ENCODE measurements at regions not wholly inside any gene's neighbourhood (a gene's known extent, or its start where the extent isn't known, plus 50 kb on each side); places are given as distances from the start of the nearest gene placed in this dataset.

GRCh38 chr3:191715585-191715984 is 254.6 kb downstream of the PYDC2 start:
- Histone ChIP-seq H3K36me3 (ENCODE audit: control insufficient read depth in 4 of 4, insufficient read depth in 3 of 4, low read depth in 1 of 4, low read length in 3 of 4) (no peaks in the 10 kb centered on the region), H3K9me3 (ENCODE audit: control insufficient read depth in 4 of 4, low read length in 3 of 4) (peaks cover 0 to 4% (median 0%) of the 10 kb centered on the region in 4 donors), H3K27ac (ENCODE audit: low read depth in 1 of 2, low read length in 2 of 2) (no peak overlapping the region), H3K4me1 (ENCODE audit: control insufficient read depth in 4 of 4, insufficient read depth in 4 of 4, low read length in 3 of 4) (no peaks in the 10 kb centered on the region), H3K27me3 (ENCODE audit: control insufficient read depth in 4 of 4, insufficient read depth in 4 of 4, low read length in 3 of 4) (no peaks in the 10 kb centered on the region), H3K4me3 (ENCODE audit: low read depth in 1 of 3, low read length in 3 of 3) (no peak overlapping the region), H3K9ac (ENCODE audit: low read depth in 1 of 2, low read length in 2 of 2) (no peak overlapping the region)
- TF ChIP-seq, protein P1, sequence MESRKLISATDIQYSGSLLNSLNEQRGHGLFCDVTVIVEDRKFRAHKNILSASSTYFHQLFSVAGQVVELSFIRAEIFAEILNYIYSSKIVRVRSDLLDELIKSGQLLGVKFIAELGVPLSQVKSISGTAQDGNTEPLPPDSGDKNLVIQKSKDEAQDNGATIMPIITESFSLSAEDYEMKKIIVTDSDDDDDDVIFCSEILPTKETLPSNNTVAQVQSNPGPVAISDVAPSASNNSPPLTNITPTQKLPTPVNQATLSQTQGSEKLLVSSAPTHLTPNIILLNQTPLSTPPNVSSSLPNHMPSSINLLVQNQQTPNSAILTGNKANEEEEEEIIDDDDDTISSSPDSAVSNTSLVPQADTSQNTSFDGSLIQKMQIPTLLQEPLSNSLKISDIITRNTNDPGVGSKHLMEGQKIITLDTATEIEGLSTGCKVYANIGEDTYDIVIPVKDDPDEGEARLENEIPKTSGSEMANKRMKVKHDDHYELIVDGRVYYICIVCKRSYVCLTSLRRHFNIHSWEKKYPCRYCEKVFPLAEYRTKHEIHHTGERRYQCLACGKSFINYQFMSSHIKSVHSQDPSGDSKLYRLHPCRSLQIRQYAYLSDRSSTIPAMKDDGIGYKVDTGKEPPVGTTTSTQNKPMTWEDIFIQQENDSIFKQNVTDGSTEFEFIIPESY (IDR thresholded peaks at IDR 0.05), result no peak
- TF ChIP-seq RXRA (IDR thresholded peaks at IDR 0.05) (no peak), GABPA (IDR thresholded peaks at IDR 0.05 in 1 of 2, conservative IDR thresholded peaks at IDR 0.05 in 1 of 2) (no peak), JUND (IDR thresholded peaks at IDR 0.05) (no peak), TAF1 (conservative IDR thresholded peaks at IDR 0.05) (no peak), YY1 (IDR thresholded peaks at IDR 0.05) (no peak), FOXA2 (IDR thresholded peaks at IDR 0.05) (no peak), HNF4G (IDR thresholded peaks at IDR 0.05) (no peak), RAD21 (IDR thresholded peaks at IDR 0.05) (no peak), FOXA1 (IDR thresholded peaks at IDR 0.05) (no peak), SP1 (IDR thresholded peaks at IDR 0.05) (no peak), EGR1 (IDR thresholded peaks at IDR 0.05; ENCODE audit: low read depth in 2 of 2) (no peak), NR2F2 (IDR thresholded peaks at IDR 0.05) (no peak), HNF4A (conservative IDR thresholded peaks at IDR 0.05) (no peak)
- TF ChIP-seq, protein P2, sequence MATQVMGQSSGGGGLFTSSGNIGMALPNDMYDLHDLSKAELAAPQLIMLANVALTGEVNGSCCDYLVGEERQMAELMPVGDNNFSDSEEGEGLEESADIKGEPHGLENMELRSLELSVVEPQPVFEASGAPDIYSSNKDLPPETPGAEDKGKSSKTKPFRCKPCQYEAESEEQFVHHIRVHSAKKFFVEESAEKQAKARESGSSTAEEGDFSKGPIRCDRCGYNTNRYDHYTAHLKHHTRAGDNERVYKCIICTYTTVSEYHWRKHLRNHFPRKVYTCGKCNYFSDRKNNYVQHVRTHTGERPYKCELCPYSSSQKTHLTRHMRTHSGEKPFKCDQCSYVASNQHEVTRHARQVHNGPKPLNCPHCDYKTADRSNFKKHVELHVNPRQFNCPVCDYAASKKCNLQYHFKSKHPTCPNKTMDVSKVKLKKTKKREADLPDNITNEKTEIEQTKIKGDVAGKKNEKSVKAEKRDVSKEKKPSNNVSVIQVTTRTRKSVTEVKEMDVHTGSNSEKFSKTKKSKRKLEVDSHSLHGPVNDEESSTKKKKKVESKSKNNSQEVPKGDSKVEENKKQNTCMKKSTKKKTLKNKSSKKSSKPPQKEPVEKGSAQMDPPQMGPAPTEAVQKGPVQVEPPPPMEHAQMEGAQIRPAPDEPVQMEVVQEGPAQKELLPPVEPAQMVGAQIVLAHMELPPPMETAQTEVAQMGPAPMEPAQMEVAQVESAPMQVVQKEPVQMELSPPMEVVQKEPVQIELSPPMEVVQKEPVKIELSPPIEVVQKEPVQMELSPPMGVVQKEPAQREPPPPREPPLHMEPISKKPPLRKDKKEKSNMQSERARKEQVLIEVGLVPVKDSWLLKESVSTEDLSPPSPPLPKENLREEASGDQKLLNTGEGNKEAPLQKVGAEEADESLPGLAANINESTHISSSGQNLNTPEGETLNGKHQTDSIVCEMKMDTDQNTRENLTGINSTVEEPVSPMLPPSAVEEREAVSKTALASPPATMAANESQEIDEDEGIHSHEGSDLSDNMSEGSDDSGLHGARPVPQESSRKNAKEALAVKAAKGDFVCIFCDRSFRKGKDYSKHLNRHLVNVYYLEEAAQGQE (IDR thresholded peaks at IDR 0.05), result no peak
- TF ChIP-seq, protein P3, sequence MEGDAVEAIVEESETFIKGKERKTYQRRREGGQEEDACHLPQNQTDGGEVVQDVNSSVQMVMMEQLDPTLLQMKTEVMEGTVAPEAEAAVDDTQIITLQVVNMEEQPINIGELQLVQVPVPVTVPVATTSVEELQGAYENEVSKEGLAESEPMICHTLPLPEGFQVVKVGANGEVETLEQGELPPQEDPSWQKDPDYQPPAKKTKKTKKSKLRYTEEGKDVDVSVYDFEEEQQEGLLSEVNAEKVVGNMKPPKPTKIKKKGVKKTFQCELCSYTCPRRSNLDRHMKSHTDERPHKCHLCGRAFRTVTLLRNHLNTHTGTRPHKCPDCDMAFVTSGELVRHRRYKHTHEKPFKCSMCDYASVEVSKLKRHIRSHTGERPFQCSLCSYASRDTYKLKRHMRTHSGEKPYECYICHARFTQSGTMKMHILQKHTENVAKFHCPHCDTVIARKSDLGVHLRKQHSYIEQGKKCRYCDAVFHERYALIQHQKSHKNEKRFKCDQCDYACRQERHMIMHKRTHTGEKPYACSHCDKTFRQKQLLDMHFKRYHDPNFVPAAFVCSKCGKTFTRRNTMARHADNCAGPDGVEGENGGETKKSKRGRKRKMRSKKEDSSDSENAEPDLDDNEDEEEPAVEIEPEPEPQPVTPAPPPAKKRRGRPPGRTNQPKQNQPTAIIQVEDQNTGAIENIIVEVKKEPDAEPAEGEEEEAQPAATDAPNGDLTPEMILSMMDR (IDR thresholded peaks at IDR 0.05; ENCODE audit: low read depth, low read length, missing input control), result no peak
- TF ChIP-seq, protein P4, sequence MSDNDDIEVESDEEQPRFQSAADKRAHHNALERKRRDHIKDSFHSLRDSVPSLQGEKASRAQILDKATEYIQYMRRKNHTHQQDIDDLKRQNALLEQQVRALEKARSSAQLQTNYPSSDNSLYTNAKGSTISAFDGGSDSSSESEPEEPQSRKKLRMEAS (IDR thresholded peaks at IDR 0.05), result no peak
- TF ChIP-seq, protein P5, sequence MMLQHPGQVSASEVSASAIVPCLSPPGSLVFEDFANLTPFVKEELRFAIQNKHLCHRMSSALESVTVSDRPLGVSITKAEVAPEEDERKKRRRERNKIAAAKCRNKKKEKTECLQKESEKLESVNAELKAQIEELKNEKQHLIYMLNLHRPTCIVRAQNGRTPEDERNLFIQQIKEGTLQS (IDR thresholded peaks at IDR 0.05), result no peak
- WGBS, result 79% methylated on average over 1 of the region's 1 CpG
- no peak for DNase-seq (ENCODE audit: low spot score)

Measured in liver (tissue), 8 donors.